Sigmoid colon (tissue), 4 donors: ENCODE measurements at regions not wholly inside any gene's neighbourhood (a gene's known extent, or its start where the extent isn't known, plus 50 kb on each side); places are given as distances from the start of the nearest gene placed in this dataset.

Source experiments
- CTCF ChIP-seq, 4 experiments: fragments of 450-650 bp in 3 of 4; fragments of 200-600 bp in 1 of 4; IDR thresholded peaks; one replicate each; pipeline ENCODE4 v1.5.1; 2016 to 2019; ENCODE audit warnings: antibody characterized with exemption in 4 of 4, mild to moderate bottlenecking in 3 of 4, moderate library complexity in 2 of 4
- EP300 ChIP-seq, 4 donors: sonication (generic); formaldehyde crosslinking; IDR thresholded peaks; one replicate each; pipeline ENCODE4 v1.6.1; 2017; ENCODE audit warnings: antibody characterized with exemption in 4 of 4

- TF ChIP-seq EP300 (IDR thresholded peaks at IDR 0.05) (no peak), CTCF (IDR thresholded peaks at IDR 0.05) (no peak)
Observed at GRCh38 chr2:149827585-149828126, 240.1 kb upstream of the MMADHC start.
